ENCODE measurements at regions not wholly inside any gene's neighbourhood (a gene's known extent, or its start where the extent isn't known, plus 50 kb on each side); places are given as distances from the start of the nearest gene placed in this dataset.

DNA sequence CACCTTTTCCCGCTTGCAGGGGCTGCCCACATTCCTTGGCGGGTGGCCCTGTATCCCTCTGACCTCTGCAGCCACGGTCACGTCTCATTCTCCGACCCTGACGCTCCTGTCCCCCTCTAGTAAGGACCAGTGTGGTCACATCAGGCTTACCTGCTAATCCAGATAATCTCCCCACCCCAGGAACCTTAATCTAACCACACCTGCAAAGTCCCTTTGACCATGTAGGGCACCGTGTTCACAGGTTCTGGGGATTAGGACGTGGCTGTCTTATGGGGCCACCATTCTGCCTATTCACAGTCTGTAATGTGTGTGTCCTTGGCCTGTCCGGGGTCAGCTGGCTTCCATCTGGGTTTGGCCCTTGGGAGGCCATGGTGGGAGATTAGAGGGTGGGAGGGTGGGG is 368.9 kb downstream of the AACS start:
- DNase-seq (ENCODE audit: low read depth) = no peak

DNA sequence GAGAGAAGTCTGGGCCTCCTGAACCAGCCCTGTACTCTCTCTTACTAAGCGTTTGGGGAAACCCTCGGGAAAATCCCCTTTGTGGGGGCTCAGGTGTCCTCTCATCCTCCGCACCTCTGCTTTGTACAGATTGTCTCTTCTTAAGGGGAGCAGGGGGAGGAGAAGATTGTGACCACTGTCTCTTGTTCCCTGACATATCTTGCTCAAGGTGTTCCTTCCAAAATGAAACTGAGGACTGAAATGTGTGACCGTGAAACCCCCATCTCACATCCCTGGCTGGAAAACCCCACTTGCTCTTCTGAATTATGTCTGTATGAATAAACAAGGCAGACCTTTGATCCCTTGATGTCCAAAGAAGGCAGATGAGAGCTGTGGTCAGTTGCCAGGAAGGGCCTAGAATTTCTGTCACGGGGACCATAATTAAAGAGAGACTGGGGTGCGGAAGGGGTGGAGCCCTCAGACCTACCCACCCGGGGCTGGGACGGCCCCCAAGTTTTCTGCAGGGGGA is 369.8 kb downstream of the AACS start:
- no peak for DNase-seq (ENCODE audit: low read depth)

DNA sequence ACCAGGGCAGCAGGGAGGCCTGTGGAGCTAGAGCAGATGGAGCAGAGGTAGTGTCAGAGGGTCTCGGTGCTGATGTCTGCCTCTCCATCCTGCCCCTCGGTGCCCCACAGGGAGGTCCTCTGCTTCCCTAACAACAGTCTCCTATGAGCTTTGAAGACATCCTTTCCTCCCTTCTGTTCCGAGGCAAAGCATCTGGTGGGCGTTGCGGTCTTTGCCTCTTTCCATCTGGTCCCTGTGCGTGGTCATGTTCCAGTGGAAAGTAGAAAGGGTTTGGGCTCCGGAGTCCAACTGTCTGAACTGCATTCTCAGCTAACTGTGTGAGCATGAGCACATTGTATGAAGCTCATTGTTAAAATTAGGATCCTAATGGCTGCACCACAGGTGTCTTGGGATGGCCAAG is 370.6 kb downstream of the AACS start:
- DNase-seq (ENCODE audit: low read depth) = no peak

DNA sequence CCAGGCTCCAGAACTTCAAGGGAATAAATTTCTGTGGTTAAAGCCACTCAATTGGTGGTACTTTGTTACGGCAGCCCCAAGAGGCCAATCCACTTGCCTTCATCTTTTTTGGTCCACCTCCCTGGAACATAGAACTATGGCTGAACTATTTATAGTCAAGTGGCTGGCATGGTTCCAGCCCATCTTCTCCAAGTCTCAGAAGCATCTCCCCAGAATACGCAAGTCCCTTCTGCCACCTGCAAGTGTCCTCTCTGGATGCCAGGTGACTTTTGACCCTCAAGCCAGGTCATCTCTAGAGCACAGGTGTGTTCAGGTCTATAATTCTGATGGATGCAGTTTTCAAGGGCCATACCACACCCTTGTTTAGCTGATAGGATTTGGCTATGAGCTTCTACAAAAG is 371.5 kb downstream of the AACS start:
- DNase-seq (ENCODE audit: low read depth) = no peak

DNA sequence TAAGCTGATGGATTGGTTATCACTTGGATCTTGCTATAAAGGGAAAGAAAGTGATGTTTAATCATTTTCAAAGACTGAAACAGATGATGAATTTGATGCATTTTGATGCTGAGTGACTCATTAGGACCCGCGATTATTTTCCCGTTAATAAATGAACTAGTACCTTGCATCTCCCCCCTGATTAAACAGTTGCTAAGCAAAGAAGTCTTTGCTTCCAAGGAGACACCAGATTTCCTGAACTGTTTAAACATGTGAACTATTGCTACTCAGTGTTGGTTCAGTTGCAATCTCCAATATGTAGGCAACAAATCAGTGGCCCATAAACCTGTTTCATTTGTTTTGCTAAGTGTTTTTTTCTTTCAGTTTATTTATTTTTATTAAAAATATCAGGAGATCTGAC is 375.2 kb downstream of the AACS start:
- DNase-seq (ENCODE audit: low read depth) = no peak

DNA sequence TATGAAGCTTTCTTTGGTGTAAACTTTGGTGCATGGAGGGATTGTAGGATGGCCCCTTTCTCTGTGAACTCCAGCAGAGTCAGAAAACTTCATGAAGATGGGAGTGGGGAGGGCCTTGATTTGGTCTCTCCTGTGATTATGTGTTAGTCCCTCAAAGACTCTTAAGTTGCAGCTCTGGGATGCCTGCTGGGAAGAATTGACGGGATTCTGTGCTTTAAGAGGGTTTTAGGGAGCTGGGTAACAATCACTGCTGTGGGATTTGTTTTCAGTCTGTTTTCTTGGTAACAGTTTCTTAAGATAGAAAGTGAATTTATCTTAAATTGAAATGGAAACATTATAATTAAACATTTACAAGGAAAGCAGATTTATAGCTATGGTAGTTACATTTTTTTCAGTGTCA is 378.1 kb downstream of the AACS start:
- no peak for DNase-seq (ENCODE audit: low read depth)

DNA sequence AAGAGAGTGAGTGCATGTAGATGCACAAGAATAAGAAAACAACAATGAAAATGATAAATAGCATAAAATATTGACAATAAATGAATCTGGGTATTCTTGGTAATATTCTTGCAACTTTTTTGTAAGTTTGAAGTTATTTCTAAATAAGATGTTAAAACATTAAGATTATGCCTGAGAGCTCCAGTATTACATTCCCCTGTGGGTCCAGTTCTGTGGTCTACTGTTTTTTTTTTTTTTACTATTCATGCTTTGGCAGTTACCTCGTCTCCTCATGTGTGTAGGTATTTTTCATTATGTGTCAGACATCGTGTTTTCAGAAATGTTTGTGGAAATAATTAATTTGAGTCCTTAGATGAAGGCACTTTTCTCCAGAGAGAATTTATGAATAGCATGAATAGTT is 386.2 kb downstream of the AACS start:
- DNase-seq (ENCODE audit: low read depth) = no peak

DNA sequence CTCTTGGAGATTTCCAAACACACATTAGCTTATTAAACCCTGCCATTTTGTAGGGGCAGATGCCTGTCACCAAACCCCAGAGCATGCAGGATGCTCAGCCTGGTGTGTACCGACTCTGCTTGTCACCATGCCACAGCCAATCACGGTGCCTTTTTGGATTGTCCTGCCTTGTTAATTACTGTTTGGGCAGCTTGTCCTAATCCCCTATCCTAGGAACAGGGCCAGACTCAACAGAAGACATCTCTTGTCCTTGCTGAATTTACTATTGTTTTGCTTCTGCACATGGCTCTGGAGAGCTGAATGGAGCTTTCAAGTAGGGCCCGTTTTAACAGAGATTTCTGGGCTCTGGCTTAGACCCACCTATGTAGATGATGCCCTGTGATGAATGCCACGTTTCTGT is 388.5 kb downstream of the AACS start:
- no peak for DNase-seq (ENCODE audit: low read depth)

DNA sequence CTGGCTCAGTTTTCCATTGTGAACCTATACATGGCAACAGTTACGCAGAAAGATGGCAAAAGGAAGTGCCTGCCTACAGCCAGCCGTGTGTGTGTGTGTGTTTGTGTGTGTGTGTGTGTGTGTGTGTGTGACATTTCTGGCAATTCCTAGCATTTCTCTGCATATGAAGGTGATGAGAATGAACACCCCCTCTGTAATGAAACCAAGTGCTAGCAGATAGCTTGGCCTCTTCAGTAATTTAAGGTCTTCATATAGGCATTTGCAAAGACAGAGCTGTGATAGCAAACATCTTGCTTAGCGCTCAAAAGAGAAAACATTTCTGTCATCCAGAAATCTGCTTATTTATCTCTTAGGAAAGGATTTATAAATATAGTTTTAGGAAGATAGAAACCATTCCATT is 389.1 kb downstream of the AACS start:
- no peak for DNase-seq (ENCODE audit: low read depth)

DNA sequence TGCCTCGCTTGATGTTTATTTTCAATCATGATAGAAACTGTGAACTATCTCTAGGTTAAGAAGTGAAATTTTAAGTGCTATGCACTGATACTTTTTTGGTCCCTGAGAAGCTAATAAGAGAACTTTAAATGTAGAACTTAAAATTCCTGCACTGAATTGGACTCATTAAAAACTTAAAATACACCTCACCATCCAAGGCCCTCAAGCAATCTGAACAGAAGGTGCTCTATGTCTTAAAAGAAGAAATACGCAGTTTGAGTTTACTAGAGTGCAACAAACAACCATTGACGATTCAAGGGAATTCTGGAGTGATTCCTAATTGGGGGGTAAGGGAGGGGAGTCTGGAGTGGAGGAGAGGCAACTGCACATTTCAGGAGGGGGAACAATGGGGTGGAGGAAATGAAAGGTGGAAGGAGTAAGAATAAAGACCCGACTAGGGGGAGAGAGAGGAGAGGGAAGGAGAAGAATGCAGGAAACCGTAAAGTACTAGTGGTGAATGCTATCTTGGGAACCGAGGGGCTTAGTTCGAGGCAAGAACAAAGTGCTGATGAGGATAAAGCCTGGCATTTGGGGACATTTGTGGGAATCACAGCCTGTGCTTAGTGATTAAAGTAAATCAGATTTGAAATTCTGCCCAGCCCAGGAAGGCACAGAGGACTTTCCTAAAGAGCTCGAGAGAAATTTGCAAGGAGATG is 389.7 kb downstream of the AACS start:
- no peak for DNase-seq (ENCODE audit: low read depth)

DNA sequence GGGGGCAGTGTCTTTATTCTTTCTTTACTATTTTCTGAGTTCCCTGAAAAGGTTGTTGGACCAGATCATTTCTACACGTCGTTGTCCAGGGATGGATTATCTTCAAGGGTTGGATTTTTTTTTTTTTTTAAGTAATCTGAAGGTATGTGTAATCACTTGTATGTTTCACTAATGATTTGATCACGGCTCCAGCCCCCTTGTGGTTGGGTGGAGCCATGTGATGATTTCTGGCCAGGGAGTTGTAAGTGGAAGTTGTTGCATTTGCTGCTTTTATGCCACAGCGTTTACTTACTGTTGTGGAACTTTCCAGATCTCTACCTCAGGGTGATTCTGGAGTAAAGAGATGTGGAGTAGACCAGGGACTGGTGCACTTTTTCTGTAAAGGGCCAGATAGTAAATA is 390.3 kb downstream of the AACS start:
- DNase-seq (ENCODE audit: low read depth) = no peak

DNA sequence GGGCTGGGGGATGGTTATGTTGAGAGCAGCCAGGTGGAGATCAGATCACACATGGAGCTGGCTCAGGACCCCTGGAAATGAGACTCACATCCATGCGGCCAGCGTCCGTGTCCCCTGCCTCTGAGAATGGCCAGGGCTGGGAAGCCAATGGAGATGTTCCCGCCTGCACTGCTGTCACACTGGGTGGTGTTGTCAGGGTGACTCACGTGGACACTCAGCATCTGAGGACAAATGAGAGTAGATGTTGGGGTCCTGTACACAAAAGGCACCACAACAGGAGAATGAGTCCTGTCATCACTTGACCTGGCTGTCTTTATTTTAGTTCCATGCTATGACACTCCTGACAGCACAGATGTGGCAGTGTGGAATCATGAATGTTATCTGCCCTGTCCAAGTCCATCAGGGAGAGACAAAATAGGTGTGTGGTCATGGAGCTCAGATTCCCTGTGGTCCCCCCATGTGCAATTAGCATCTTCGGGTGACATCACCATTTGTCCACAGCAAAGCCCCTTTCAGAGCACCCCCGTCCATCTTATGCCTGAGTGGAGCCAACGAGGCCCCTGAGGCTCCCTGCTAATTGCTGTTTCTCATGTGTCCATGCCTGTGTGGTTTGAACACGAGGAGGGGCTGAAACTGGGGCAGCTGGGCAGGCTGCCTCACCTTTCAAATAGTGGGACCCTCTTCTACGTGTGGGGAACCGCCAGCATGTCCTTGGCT is 393.5 kb downstream of the AACS start:
- DNase-seq (ENCODE audit: low read depth) = no peak

DNA sequence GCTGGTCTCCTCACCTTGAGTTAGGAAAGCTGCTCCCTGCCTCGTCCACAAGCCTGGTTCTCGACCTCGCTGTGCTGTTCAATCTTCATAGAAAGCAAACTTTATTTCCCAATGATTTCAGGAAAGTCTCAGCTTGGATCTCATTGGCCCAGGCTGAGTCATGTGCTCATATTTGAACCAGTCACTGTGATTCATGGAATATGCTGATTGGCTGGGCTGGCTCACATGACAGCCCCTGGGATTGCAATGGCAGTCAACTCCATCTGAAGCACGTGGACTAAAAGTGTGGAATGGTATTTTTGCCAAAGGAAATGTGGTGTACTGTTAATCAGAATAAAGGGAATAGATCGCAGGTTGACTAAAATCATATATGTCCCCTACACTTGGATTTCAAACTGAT is 396.6 kb downstream of the AACS start:
- DNase-seq (ENCODE audit: low read depth) = no peak

DNA sequence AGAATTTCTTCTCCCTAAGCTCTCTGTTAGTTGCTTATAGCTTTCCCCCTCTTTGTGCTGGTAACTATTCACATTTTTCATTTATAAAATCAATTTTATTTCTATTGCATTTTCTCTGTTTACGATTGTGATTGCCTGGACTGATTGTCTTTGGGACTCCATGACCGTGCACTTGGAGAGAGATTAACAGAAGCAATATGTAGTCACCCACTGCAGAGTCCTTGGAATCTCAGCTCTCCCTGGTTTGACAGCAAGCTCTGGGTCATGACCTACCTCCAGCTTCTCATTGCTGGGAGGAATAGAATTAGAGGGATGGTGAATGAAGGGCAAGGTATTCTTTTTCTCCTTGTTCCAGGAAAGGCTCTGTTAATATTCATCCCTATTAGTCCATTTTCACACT is 398.2 kb downstream of the AACS start:
- DNase-seq (ENCODE audit: low read depth) = no peak

DNA sequence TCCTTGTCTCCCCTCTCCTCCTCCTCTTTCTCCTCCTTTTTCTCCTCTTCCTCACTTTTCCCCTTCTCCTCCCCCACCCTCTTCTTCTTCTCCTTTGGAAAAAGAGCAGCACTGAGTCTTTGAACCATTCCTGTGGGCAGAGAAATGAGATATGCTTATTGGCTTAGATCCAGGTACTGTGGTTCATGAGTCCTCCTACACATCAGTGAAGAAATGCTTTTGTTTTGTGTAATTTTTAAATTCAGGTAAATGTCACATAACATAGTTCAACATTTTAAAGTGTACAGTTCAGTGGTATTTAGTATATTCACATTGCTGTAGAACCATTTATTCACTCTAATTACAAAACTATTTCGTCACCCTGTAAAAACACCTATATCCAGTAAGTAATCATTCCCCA is 402.1 kb downstream of the AACS start:
- DNase-seq (ENCODE audit: low read depth) = no peak

DNA sequence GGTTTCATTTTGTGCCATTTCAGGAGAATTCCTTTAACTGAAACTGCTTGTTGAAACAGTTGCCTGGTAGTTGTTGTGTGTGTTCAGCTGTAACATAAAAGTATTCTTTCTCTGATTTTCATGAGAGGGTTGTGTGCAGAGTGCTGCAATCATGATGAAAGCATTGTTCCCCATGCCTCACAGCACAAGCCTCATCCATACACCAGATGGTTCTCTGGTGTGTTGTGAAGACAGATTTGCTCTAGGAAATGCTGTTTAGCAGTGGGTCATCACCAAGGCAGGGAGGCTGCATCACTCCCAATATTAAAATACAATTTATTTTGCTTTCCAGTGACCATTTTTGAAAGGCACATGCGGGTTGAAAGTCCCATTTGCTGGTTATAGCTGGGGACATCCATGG is 404.4 kb downstream of the AACS start:
- DNase-seq (ENCODE audit: low read depth) = no peak

DNA sequence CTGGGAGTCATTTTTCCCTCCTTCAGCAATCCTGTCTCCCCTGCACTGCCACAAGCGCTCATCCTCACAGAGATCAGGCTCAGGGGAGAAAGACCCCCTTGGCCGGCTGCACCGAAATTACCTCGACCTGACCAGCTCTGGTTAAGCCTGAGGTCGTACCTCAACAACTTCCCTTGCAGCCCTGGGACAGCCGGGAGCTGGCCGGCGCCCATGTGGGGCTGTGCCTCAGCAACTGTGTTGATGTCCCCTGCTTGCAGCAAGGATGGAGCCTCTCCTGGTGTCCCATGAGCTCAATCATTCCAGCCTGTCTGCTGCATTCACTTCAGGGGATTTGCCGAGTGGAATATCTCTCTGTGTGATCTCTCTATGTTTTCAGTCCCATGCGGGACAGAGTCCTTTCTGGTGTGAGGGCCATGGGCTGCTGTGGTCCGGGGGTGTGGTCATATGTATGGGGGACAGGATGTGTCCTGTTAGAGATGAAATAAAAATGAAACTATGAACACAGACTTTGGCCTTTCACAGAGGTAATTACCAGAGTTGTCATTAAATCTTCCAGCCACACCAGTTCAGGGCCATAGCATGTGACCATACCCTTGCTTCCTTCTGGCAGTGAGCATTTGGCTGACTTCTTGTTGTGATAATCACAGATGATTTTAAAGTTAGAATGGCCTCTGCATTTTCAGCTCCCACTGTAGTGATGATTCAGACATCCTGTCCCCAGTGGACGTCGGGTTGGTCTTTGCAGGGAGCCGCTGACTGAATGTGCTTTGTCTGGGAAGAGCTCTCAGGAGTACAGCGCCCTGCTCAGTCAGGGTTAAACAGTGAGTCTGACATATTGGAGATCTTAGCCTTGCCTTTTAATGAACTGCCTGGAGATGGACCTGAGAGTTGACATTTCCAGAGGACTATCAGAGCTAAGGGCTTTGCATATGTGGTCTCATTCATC is 405.9 kb downstream of the AACS start:
- DNase-seq (ENCODE audit: low read depth) = no peak

DNA sequence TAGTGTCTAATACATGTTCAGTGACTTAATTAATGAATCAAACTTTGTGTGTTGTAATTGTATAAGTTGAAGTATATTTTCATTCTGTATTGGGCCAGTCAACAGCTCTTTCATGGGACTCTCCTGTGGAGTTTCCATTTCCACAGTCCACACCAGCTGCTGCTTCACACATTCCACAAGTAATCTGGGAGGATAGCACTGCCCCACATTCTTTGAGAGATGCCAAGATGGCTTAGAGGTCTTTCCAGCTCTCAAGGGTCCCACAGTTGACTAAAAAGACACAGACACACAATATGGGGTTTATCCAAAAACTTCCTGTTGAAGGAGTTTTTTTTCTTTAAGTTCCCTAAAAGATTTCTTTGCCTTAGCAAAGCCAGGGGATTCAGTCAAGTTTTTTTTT is 408.3 kb downstream of the AACS start:
- DNase-seq (ENCODE audit: low read depth) = no peak

DNA sequence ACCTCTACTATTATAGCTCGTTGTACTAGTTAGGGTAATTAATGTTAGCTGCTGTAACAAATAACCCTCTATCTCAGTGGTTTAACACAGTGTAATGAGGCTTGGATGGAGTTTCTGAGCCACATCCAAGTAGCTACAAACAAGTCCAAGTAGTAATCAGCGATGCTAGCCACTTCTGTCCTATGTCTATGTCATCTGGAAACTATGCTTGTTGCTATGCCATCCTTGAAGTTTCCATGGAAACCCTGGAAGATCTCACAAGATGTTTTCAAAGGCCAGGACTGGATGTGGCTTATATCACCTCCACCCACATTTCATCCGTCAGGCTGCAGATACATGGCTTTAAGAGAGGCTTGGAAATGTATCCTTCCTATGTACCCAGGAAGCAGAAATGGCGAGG is 422.1 kb downstream of the AACS start:
- no peak for DNase-seq (ENCODE audit: low read depth)

DNA sequence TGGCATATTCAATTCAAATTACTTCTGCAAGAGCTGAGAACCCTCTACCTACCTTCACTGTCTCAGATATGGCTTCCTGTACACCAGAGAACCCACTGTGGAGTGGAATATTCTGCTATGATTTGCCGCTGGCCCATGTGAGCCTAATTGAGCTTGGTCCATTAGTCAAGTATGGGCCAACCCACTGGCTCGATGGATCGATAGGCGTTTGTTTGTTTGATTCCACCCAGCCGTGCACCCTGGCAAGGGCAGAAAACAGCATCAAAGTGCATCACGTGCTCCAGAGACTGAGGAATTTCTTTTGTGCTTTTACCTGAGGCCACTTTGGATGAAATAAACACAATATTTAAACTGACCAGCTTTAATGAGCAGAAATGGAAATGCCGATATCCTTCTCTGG is 426.3 kb downstream of the AACS start:
- no peak for DNase-seq (ENCODE audit: low read depth)

DNA sequence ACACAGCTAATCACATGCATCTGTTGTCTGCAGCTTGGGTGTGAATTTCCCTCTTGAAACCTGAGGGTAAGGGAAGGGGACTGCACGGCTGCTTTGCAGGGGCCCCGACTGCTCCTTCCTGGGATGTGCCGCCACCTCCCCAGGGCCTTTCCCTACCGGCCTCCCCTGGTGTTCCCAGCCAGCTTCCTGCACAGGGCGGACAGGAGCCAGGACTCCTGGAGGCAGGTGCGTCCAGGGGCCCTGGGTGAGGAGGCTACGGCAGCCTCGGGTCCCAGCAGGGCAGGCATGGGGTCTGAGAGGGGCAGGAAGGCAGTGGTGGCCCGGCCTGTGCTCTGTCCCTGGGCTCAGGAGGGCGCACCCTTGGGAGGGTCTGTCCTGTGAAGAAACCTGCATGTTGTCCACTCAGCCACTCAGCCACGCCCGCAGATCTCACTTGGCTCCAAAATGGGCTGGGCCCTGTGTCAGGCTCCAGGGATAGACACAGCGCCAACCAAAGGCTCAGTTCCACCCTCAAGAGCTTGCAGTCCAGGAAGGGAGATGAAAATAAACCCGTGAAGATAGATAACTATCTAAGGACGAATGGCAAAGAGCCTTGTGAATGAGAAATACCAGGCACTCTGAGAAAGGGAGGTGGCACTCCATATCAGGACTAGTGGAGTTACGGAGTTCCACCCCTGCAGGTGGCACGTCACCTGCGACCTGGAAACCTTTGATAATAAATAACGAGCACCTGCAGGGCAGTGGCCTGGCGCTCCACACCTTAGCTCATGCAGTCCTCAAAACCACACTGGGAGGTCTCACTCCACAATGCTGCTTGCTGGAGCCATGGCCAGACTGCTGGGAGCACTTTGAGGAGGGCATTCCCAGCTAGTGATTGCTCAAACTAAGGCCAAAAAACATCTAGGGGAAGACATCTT is 427.4 kb downstream of the AACS start:
- no peak for DNase-seq (ENCODE audit: low read depth)
